Thoracic aorta (tissue), 2 donors: ENCODE measurements at regions not wholly inside any gene's neighbourhood (a gene's known extent, or its start where the extent isn't known, plus 50 kb on each side); places are given as distances from the start of the nearest gene placed in this dataset.

Experiments used
- ATAC-seq: fragments of 150-250 bp; one replicate; pipeline ENCODE4 v1.8.0; 2017; ENCODE audit warnings: low read depth; ENCODE audit not compliant: insufficient number of reproducible peaks, low FRiP score
- DNase-seq: peaks from one replicate; pipeline ENCODE4 v3.0.0-alpha.2; 2020; ENCODE audit warnings: low spot score
- H3K27ac ChIP-seq, 2 donors: fragments of 200-600 bp; sonication (generic); 1 replicate in 1 of 2; 2 replicates in 1 of 2; pipeline ENCODE4 v1.5.1; 2016; ENCODE audit warnings: mild to moderate bottlenecking in 2 of 2, moderate library complexity in 2 of 2
- H3K27me3 ChIP-seq: fragments of 200-600 bp; sonication (generic); replicated peaks from 2 replicates; pipeline ENCODE4 v1.6.0; 2016; ENCODE audit warnings: mild to moderate bottlenecking; ENCODE audit not compliant: insufficient read depth
- H3K36me3 ChIP-seq: fragments of 200-600 bp; sonication (generic); one replicate; pipeline ENCODE4 v1.5.1; 2016
- H3K4me1 ChIP-seq, 2 donors: fragments of 200-600 bp; sonication (generic); 1 replicate in 1 of 2; 2 replicates in 1 of 2; pipeline versions ENCODE4 v1.5.1 to v1.6.0; 2016; ENCODE audit warnings: low read depth in 2 of 2, mild to moderate bottlenecking in 1 of 2; ENCODE audit not compliant: control insufficient read depth in 1 of 2
- H3K4me3 ChIP-seq: fragments of 200-600 bp; sonication (generic); 2 replicates; pipeline ENCODE4 v1.5.1; 2016; ENCODE audit warnings: mild to moderate bottlenecking
- H3K9me3 ChIP-seq: fragments of 200-600 bp; sonication (generic); 2 replicates; pipeline ENCODE4 v1.5.1; 2016
- TF ChIP-seq, protein P1 (sequence below): fragments of 200-600 bp; sonication (generic); IDR thresholded peaks from one replicate; pipeline ENCODE4 v1.5.1; 2019; ENCODE audit warnings: antibody characterized with exemption

DNA sequence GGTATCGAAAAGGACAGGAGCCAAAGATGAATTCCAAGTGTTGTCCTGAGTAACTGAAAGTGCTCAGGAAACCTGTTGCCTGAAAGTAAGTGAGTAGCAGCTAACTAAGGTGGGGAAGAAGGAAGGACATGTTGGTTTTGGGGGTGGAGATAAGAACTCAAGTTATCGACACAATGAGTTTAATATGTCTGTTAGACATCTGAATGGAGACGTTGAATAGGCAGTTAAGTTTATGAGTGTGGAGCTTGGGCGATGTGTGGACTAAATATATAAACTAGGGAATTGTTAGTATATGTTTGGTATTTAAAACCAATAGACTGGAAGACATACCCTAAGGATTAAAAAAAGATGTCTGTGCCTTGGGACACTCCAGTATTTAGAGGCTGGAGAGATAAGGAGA is 82.7 kb upstream of the ASIC2 start:
- Histone ChIP-seq H3K9me3 (no peaks in the 10 kb centered on the region), H3K4me1 (no peaks in the 10 kb centered on the region), H3K36me3 (no peaks in the 10 kb centered on the region), H3K27me3 (no peaks in the 10 kb centered on the region), H3K27ac (no peak overlapping the region), H3K4me3 (no peak overlapping the region)
- TF ChIP-seq, protein P1, sequence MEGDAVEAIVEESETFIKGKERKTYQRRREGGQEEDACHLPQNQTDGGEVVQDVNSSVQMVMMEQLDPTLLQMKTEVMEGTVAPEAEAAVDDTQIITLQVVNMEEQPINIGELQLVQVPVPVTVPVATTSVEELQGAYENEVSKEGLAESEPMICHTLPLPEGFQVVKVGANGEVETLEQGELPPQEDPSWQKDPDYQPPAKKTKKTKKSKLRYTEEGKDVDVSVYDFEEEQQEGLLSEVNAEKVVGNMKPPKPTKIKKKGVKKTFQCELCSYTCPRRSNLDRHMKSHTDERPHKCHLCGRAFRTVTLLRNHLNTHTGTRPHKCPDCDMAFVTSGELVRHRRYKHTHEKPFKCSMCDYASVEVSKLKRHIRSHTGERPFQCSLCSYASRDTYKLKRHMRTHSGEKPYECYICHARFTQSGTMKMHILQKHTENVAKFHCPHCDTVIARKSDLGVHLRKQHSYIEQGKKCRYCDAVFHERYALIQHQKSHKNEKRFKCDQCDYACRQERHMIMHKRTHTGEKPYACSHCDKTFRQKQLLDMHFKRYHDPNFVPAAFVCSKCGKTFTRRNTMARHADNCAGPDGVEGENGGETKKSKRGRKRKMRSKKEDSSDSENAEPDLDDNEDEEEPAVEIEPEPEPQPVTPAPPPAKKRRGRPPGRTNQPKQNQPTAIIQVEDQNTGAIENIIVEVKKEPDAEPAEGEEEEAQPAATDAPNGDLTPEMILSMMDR: no peak
- ATAC-seq (no peak), DNase-seq (no peak)

DNA sequence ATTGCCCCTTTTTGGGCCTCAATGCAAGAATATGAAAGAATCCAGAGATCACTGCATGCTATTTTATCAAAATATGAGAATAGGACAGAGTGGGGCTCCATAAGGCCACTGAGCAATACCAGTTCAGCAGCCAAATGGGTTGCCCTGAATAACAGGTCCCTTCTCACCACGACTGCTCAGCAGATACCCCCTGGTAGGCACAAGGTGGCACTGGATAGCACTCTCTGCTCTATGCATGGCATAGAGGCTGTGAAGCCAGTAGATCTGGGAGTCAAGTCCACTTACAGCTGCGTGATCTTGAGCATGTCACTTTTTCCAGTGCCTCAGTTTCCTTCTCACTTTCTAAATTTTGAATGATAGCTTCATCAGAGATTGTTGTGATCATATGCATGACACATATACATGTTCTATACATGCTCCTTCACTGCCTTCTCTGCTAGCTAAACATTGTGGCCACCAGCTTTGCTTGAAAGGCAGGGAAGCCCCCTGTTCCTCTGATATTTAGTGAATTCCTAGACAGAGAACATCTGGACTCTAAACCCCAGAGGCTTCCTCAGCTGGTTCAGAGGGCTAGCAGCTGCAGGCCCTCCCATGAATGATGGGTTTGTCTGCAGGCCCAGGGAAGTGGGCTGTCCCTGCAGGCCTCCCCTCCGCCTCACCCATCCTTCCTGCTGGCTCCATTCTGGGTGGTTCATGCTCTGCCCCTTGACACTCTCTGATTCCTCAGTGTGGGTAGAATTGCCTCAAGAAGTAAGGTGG is 84.9 kb upstream of the ASIC2 start:
- Histone ChIP-seq H3K9me3 (no peaks in the 10 kb centered on the region), H3K4me1 (no peaks in the 10 kb centered on the region), H3K27ac (no peak overlapping the region), H3K4me3 (no peak overlapping the region), H3K27me3 (no peaks in the 10 kb centered on the region), H3K36me3 (no peaks in the 10 kb centered on the region)
- DNase-seq (no peak), ATAC-seq (no peak)
- TF ChIP-seq, protein P1: no peak

DNA sequence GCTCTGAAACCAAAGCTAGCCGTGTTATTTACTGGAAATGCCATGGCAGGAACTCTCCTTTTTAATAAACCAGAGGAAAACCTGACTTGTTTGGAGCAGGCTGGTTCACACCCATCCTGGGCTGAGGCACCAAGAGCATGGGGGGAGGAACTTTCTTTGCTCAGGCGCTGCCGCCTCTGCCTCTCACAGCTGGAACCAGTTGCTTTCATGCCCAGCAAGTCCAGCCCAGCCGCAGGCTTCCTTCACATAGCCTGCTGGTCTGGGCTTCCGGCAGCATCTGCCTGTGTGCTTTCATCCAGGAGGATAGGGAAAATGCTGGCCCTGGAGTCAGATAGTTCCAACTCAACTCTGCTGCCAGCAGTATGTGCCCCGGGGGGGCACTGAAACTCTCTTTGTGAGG is 88.1 kb upstream of the ASIC2 start:
- H3K27ac ChIP-seq: no peak overlapping the region
- no peaks in the 10 kb centered on the region for H3K4me1 ChIP-seq
- no peaks in the 10 kb centered on the region for H3K36me3 ChIP-seq
- H3K4me3 ChIP-seq: no peak overlapping the region
- H3K9me3 ChIP-seq: no peaks in the 10 kb centered on the region
- no peaks in the 10 kb centered on the region for H3K27me3 ChIP-seq
- DNase-seq (no peak), ATAC-seq (no peak)
- TF ChIP-seq, protein P1: no peak

DNA sequence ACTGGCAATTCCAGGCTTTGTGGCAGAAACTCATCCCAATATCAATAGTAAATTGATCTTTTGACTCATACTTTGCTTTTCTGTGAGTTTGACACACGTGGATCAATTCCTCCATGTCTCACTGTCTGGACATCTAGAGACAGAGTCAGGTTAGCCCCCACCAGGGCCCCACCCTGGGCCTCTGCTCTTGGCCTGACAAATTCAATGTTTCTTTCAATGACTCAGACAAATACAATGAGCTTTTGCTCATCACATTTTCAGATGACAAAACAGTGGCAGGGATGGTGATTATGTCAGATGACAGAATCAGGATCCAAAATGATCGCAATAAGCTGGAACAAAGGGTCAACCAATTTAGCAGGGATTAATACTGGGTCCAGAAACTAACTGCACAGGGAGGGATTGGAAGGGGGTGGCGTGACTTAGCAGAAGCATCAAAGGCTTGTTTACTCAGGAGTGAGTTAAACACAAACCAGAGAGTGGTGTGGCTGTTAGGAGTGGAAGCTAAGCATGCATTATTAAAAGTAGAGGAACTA is 90.5 kb upstream of the ASIC2 start:
- TF ChIP-seq, protein P1: no peak
- no peaks in the 10 kb centered on the region for H3K36me3 ChIP-seq
- no peak for DNase-seq
- H3K9me3 ChIP-seq: no peaks in the 10 kb centered on the region
- no peaks in the 10 kb centered on the region for H3K4me1 ChIP-seq
- no peaks in the 10 kb centered on the region for H3K27me3 ChIP-seq
- H3K4me3 ChIP-seq: no peak overlapping the region
- no peak for ATAC-seq
- H3K27ac ChIP-seq: no peak overlapping the region

DNA sequence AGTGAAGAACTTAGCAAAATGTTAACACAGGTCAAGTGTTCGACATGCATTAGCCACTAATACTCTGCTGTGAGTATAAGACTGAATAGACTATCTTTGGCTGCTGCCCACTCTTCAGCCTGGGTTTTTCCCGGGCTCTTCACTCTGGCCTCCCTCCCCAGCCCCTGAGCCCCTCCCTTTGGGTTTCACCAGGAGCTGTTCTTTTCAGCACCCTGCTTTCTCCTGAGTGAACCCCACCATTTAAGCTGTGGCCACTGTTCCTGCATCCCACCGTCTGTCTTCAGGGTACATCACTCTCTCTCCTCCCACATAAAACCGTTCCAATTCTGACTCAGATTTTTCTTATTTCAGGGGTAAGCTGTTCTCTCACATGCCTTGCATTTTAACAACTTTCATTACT is 92.0 kb upstream of the ASIC2 start:
- ATAC-seq: no peak
- no peaks in the 10 kb centered on the region for H3K4me1 ChIP-seq
- TF ChIP-seq, protein P1: no peak
- no peak for DNase-seq
- H3K27ac ChIP-seq: no peak overlapping the region
- H3K36me3 ChIP-seq: no peaks in the 10 kb centered on the region
- no peaks in the 10 kb centered on the region for H3K27me3 ChIP-seq
- H3K4me3 ChIP-seq: no peak overlapping the region
- H3K9me3 ChIP-seq: no peaks in the 10 kb centered on the region
